Nephron progenitor cell (in vitro differentiated cells): ENCODE measurements at regions not wholly inside any gene's neighbourhood (a gene's known extent, or its start where the extent isn't known, plus 50 kb on each side); places are given as distances from the start of the nearest gene placed in this dataset.

Experiments used
- DNase-seq: peaks from one replicate; pipeline ENCODE4 v3.0.0; 2021
- H3K27ac Mint-ChIP-seq: 2 replicates; pipeline ENCODE4 v1.8.0; 2021; ENCODE audit warnings: mild to moderate bottlenecking, moderate library complexity, mixed read lengths
- H3K27me3 Mint-ChIP-seq: 2 replicates; pipeline ENCODE4 v1.8.0; 2021; ENCODE audit warnings: mild to moderate bottlenecking, low read depth, mixed read lengths; ENCODE audit not compliant: poor library complexity
- H3K36me3 Mint-ChIP-seq: 2 replicates; pipeline ENCODE4 v1.8.0; 2021; ENCODE audit warnings: low read depth, mixed read lengths
- H3K4me1 Mint-ChIP-seq: 2 replicates; pipeline ENCODE4 v1.8.0; 2021; ENCODE audit warnings: mixed read lengths
- H3K4me3 Mint-ChIP-seq: 2 replicates; pipeline ENCODE4 v1.8.0; 2021; ENCODE audit warnings: mild to moderate bottlenecking, moderate library complexity, mixed read lengths
- H3K9me3 Mint-ChIP-seq: 2 replicates; pipeline ENCODE4 v1.8.0; 2021; ENCODE audit warnings: mild to moderate bottlenecking, moderate library complexity, mixed read lengths
- CTCF ChIP-seq: fragments of 200-600 bp; sonication (generic); IDR thresholded peaks from 2 replicates; pipeline ENCODE4 v1.5.0; 2021; ENCODE audit warnings: antibody characterized with exemption

GRCh38 chr11:70688142-70688541, 289.8 kb downstream of the CTTN start:
- Mint-ChIP-seq H3K4me1 (no peaks in the 10 kb centered on the region), H3K27ac (no peak overlapping the region), H3K4me3 (no peak overlapping the region), H3K27me3 (peaks cover 18% of the 10 kb centered on the region), H3K9me3 (peaks cover 7% of the 10 kb centered on the region), H3K36me3 (no peaks in the 10 kb centered on the region)
- DNase-seq: no peak
- no peak for TF ChIP-seq CTCF

DNA sequence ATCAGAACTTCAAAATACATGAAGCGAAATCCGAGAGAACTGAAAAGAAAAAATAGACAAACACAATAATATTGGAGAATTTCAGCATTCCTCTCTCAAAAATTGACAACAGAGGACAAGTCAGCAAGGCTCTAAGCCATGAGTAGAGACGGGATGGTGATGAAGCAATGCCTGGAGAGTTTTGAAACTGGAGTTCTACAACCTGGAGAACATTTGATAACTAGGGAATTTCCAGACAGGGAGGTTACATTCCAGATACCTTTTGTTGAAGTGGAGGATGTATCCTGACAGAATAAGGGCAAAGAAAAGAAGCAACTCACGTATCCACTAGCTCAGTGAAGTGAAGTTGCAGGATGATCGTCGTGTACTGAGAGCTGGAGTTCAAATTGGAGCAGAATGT, 291.4 kb downstream of the CTTN start:
- H3K4me3 Mint-ChIP-seq: no peak overlapping the region
- no peak overlapping the region for H3K27ac Mint-ChIP-seq
- no peak for DNase-seq
- no peaks in the 10 kb centered on the region for H3K36me3 Mint-ChIP-seq
- H3K4me1 Mint-ChIP-seq: no peaks in the 10 kb centered on the region
- H3K27me3 Mint-ChIP-seq: peaks cover 22% of the 10 kb centered on the region
- H3K9me3 Mint-ChIP-seq: peaks cover 11% of the 10 kb centered on the region
- no peak for TF ChIP-seq CTCF

GRCh38 chr11:70692131-70692530, 293.8 kb downstream of the CTTN start:
- Mint-ChIP-seq H3K36me3 (no peaks in the 10 kb centered on the region), H3K27me3 (peaks cover 22% of the 10 kb centered on the region), H3K4me3 (no peak overlapping the region), H3K4me1 (no peaks in the 10 kb centered on the region), H3K27ac (no peak overlapping the region), H3K9me3 (peaks cover 11% of the 10 kb centered on the region)
- TF ChIP-seq CTCF: no peak
- no peak for DNase-seq

- peaks cover 3% of the 10 kb centered on the region for H3K4me1 Mint-ChIP-seq
- TF ChIP-seq CTCF: no peak
- DNase-seq: no peak
- H3K36me3 Mint-ChIP-seq: no peaks in the 10 kb centered on the region
- peaks cover 28% of the 10 kb centered on the region for H3K27me3 Mint-ChIP-seq
- no peak overlapping the region for H3K27ac Mint-ChIP-seq
- peaks cover 10% of the 10 kb centered on the region for H3K9me3 Mint-ChIP-seq
- no peak overlapping the region for H3K4me3 Mint-ChIP-seq
Observed at GRCh38 chr11:70694371-70694770, 296.0 kb downstream of the CTTN start.

DNA sequence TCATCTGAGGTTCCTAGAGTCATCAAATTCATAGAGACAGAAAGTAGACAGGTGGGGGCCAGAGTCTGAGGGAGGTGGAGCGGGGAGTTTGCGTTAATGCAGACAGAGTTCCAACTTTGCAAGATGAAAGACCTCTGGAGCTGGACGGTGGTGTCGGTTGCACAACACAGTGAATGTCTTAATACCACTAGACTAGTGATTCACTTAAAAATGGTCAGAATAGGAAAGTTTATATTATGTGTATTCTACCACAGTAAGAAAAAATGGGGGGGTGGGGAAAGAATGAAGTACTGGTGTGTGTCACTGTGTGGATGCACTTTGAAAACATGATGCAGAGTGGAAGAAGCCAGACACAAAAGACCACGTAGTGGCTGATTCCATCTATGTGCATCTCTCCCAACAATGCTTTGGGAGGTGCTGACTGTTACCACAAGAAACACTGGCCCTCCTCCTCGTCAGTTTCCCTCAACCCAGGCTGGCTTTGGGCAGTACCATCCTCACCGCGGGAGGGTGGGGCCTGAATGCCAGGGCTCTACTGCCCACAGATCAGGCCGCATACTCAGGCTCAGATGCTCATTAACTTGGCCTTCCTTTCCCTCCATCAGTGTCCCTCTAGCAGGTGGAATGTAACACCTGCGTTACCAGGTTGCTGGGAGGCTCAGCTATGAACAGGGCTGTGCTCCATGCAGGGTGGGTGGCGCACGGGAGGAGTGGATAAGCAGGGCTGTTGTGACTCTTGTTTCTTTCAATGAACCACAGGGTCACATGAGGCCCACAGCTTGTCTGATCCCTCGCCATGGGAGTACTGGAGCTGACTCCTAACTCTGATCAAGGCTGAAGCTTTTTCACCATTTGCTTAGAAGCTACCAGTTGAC, 297.0 kb downstream of the CTTN start:
- H3K9me3 Mint-ChIP-seq: peaks cover 4% of the 10 kb centered on the region
- peaks cover 13% of the 10 kb centered on the region for H3K4me1 Mint-ChIP-seq
- peaks cover 29% of the 10 kb centered on the region for H3K27me3 Mint-ChIP-seq
- no peak overlapping the region for H3K4me3 Mint-ChIP-seq
- no peak for DNase-seq
- no peak overlapping the region for H3K27ac Mint-ChIP-seq
- no peak for TF ChIP-seq CTCF
- no peaks in the 10 kb centered on the region for H3K36me3 Mint-ChIP-seq

GRCh38 chr11:70696076-70696475, 297.7 kb downstream of the CTTN start:
- DNase-seq: no peak
- Mint-ChIP-seq H3K9me3 (peaks cover 4% of the 10 kb centered on the region), H3K27me3 (peaks cover 29% of the 10 kb centered on the region), H3K36me3 (no peaks in the 10 kb centered on the region), H3K27ac (no peak overlapping the region), H3K4me3 (no peak overlapping the region), H3K4me1 (peaks cover 13% of the 10 kb centered on the region)
- no peak for TF ChIP-seq CTCF
